HL-60 (cell line): ENCODE measurements at regions not wholly inside any gene's neighbourhood (a gene's known extent, or its start where the extent isn't known, plus 50 kb on each side); places are given as distances from the start of the nearest gene placed in this dataset.

ENCODE experiments used
- TF ChIP-seq, protein P1 (sequence below): IDR thresholded peaks from one replicate; pipeline ENCODE4 v1.5.1; 2011; ENCODE audit warnings: low read length, control low read depth, inconsistent platforms; ENCODE audit not compliant: insufficient read depth
- TF ChIP-seq, protein P2 (sequence below): IDR thresholded peaks from 2 replicates; pipeline ENCODE4 v1.6.1; 2012; ENCODE audit warnings: low read depth; ENCODE audit not compliant: insufficient replicate concordance

DNA sequence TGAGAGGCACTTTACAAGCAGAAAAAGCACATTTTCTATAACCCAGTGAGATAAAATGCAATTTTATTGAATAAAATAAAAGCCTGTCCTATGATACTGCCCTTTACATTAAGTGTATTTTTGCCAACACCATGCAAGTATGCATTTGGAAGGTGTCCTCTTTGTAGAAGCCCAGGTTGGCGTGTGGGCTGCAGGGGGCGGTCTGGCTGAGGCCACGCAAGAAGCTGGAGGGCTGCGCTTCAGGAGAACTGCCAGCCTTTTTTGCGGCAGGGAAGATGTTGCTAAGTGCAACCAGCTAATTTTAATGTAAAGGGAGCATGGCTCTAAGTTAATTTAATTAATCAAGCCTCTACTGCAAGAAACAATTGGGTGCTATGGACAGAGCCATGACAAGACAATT, 562.8 kb upstream of the SALL3 start:
- TF ChIP-seq, protein P1, sequence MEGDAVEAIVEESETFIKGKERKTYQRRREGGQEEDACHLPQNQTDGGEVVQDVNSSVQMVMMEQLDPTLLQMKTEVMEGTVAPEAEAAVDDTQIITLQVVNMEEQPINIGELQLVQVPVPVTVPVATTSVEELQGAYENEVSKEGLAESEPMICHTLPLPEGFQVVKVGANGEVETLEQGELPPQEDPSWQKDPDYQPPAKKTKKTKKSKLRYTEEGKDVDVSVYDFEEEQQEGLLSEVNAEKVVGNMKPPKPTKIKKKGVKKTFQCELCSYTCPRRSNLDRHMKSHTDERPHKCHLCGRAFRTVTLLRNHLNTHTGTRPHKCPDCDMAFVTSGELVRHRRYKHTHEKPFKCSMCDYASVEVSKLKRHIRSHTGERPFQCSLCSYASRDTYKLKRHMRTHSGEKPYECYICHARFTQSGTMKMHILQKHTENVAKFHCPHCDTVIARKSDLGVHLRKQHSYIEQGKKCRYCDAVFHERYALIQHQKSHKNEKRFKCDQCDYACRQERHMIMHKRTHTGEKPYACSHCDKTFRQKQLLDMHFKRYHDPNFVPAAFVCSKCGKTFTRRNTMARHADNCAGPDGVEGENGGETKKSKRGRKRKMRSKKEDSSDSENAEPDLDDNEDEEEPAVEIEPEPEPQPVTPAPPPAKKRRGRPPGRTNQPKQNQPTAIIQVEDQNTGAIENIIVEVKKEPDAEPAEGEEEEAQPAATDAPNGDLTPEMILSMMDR: no peak
- TF ChIP-seq, protein P2, sequence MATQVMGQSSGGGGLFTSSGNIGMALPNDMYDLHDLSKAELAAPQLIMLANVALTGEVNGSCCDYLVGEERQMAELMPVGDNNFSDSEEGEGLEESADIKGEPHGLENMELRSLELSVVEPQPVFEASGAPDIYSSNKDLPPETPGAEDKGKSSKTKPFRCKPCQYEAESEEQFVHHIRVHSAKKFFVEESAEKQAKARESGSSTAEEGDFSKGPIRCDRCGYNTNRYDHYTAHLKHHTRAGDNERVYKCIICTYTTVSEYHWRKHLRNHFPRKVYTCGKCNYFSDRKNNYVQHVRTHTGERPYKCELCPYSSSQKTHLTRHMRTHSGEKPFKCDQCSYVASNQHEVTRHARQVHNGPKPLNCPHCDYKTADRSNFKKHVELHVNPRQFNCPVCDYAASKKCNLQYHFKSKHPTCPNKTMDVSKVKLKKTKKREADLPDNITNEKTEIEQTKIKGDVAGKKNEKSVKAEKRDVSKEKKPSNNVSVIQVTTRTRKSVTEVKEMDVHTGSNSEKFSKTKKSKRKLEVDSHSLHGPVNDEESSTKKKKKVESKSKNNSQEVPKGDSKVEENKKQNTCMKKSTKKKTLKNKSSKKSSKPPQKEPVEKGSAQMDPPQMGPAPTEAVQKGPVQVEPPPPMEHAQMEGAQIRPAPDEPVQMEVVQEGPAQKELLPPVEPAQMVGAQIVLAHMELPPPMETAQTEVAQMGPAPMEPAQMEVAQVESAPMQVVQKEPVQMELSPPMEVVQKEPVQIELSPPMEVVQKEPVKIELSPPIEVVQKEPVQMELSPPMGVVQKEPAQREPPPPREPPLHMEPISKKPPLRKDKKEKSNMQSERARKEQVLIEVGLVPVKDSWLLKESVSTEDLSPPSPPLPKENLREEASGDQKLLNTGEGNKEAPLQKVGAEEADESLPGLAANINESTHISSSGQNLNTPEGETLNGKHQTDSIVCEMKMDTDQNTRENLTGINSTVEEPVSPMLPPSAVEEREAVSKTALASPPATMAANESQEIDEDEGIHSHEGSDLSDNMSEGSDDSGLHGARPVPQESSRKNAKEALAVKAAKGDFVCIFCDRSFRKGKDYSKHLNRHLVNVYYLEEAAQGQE: no peak
